ENCODE measurements at regions not wholly inside any gene's neighbourhood (a gene's known extent, or its start where the extent isn't known, plus 50 kb on each side); places are given as distances from the start of the nearest gene placed in this dataset.

- DNase-seq (ENCODE audit: low spot score): no peak
- Mint-ChIP-seq H3K36me3 (ENCODE audit: low read depth) (no peaks in the 10 kb centered on the region), H3K27me3 (ENCODE audit: insufficient read depth) (no peaks in the 10 kb centered on the region), H3K4me3 (no peak overlapping the region), H3K9me3 (no peaks in the 10 kb centered on the region), H3K4me1 (ENCODE audit: low read depth) (no peaks in the 10 kb centered on the region), H3K27ac (no peak overlapping the region)
- intact Hi-C loops (cut with micrococcal nuclease): no loop called here
These were observed 474.1 kb downstream of the MN1 start for GRCh38 chr22:27327497-27327896.

GRCh38 chr22:27327981-27328721 lies 473.4 kb downstream of the MN1 start:
- no peak for DNase-seq (ENCODE audit: low spot score)
- H3K9me3 Mint-ChIP-seq: no peaks in the 10 kb centered on the region
- no peak overlapping the region for H3K4me3 Mint-ChIP-seq
- no peak overlapping the region for H3K27ac Mint-ChIP-seq
- intact Hi-C loops (cut with micrococcal nuclease): no loop called here
- H3K4me1 Mint-ChIP-seq (ENCODE audit: low read depth): no peaks in the 10 kb centered on the region
- no peaks in the 10 kb centered on the region for H3K27me3 Mint-ChIP-seq (ENCODE audit: insufficient read depth)
- H3K36me3 Mint-ChIP-seq (ENCODE audit: low read depth): no peaks in the 10 kb centered on the region

GRCh38 chr22:27329131-27329850 lies 472.3 kb downstream of the MN1 start:
- Mint-ChIP-seq H3K4me1 (ENCODE audit: low read depth) (no peaks in the 10 kb centered on the region), H3K27ac (no peak overlapping the region), H3K9me3 (no peaks in the 10 kb centered on the region), H3K4me3 (no peak overlapping the region), H3K36me3 (ENCODE audit: low read depth) (no peaks in the 10 kb centered on the region), H3K27me3 (ENCODE audit: insufficient read depth) (no peaks in the 10 kb centered on the region)
- intact Hi-C loops (cut with micrococcal nuclease): no loop called here
- no peak for DNase-seq (ENCODE audit: low spot score)

- intact Hi-C loops (cut with micrococcal nuclease): no loop called here
- Mint-ChIP-seq H3K9me3 (no peaks in the 10 kb centered on the region), H3K4me3 (no peak overlapping the region), H3K27me3 (ENCODE audit: insufficient read depth) (no peaks in the 10 kb centered on the region), H3K27ac (no peak overlapping the region), H3K36me3 (ENCODE audit: low read depth) (no peaks in the 10 kb centered on the region), H3K4me1 (ENCODE audit: low read depth) (no peaks in the 10 kb centered on the region)
- DNase-seq (ENCODE audit: low spot score): no peak
These were observed 471.4 kb downstream of the MN1 start for GRCh38 chr22:27329966-27330645.

- H3K27me3 Mint-ChIP-seq (ENCODE audit: insufficient read depth): no peaks in the 10 kb centered on the region
- no peak overlapping the region for H3K4me3 Mint-ChIP-seq
- no peak overlapping the region for H3K27ac Mint-ChIP-seq
- no peaks in the 10 kb centered on the region for H3K4me1 Mint-ChIP-seq (ENCODE audit: low read depth)
- H3K9me3 Mint-ChIP-seq: no peaks in the 10 kb centered on the region
- intact Hi-C loops (cut with micrococcal nuclease): no loop called here
- DNase-seq (ENCODE audit: low spot score): no peak
- no peaks in the 10 kb centered on the region for H3K36me3 Mint-ChIP-seq (ENCODE audit: low read depth)
These were observed 469.9 kb downstream of the MN1 start for GRCh38 chr22:27331526-27332281.

- Mint-ChIP-seq H3K27me3 (ENCODE audit: insufficient read depth) (no peaks in the 10 kb centered on the region), H3K27ac (no peak overlapping the region)
- intact Hi-C loops (cut with micrococcal nuclease): no loop called here
These were observed 466.4 kb downstream of the MN1 start for GRCh38 chr22:27335102-27335660.

GRCh38 chr22:27336151-27337090 lies 465.1 kb downstream of the MN1 start:
- Mint-ChIP-seq H3K27me3 (ENCODE audit: insufficient read depth) (no peaks in the 10 kb centered on the region), H3K4me1 (ENCODE audit: low read depth) (no peaks in the 10 kb centered on the region), H3K27ac (no peak overlapping the region), H3K4me3 (no peak overlapping the region), H3K9me3 (no peaks in the 10 kb centered on the region), H3K36me3 (ENCODE audit: low read depth) (no peaks in the 10 kb centered on the region)
- intact Hi-C loops (cut with micrococcal nuclease): no loop called here
- DNase-seq (ENCODE audit: low spot score): no peak

More at GRCh38 chr22:27335102-27335660, 466.4 kb downstream of the MN1 start:
- H3K4me3 Mint-ChIP-seq: no peak overlapping the region
- no peaks in the 10 kb centered on the region for H3K36me3 Mint-ChIP-seq (ENCODE audit: low read depth)
- no peak for DNase-seq (ENCODE audit: low spot score)
- H3K4me1 Mint-ChIP-seq (ENCODE audit: low read depth): no peaks in the 10 kb centered on the region
- H3K9me3 Mint-ChIP-seq: no peaks in the 10 kb centered on the region

GRCh38 chr22:27337676-27338075 lies 463.9 kb downstream of the MN1 start:
- Mint-ChIP-seq H3K4me1 (ENCODE audit: low read depth) (no peaks in the 10 kb centered on the region), H3K9me3 (no peaks in the 10 kb centered on the region), H3K27ac (no peak overlapping the region), H3K27me3 (ENCODE audit: insufficient read depth) (no peaks in the 10 kb centered on the region), H3K36me3 (ENCODE audit: low read depth) (no peaks in the 10 kb centered on the region), H3K4me3 (no peak overlapping the region)
- intact Hi-C loops (cut with micrococcal nuclease): no loop called here
- no peak for DNase-seq (ENCODE audit: low spot score)

- H3K27ac Mint-ChIP-seq: no peak overlapping the region
- no peaks in the 10 kb centered on the region for H3K4me1 Mint-ChIP-seq (ENCODE audit: low read depth)
- intact Hi-C loops (cut with micrococcal nuclease): no loop called here
- no peaks in the 10 kb centered on the region for H3K27me3 Mint-ChIP-seq (ENCODE audit: insufficient read depth)
- H3K36me3 Mint-ChIP-seq (ENCODE audit: low read depth): no peaks in the 10 kb centered on the region
- no peak overlapping the region for H3K4me3 Mint-ChIP-seq
- DNase-seq (ENCODE audit: low spot score): no peak
- H3K9me3 Mint-ChIP-seq: no peaks in the 10 kb centered on the region
These were observed 461.5 kb downstream of the MN1 start for GRCh38 chr22:27340047-27340446.

GRCh38 chr22:27344546-27344945 lies 457.0 kb downstream of the MN1 start:
- no peaks in the 10 kb centered on the region for H3K4me1 Mint-ChIP-seq (ENCODE audit: low read depth)

GRCh38 chr22:27345691-27346090 lies 455.9 kb downstream of the MN1 start:
- intact Hi-C loops (cut with micrococcal nuclease): no loop called here
- Mint-ChIP-seq H3K27me3 (ENCODE audit: insufficient read depth) (no peaks in the 10 kb centered on the region), H3K9me3 (no peaks in the 10 kb centered on the region), H3K27ac (no peak overlapping the region), H3K4me1 (ENCODE audit: low read depth) (no peaks in the 10 kb centered on the region), H3K4me3 (no peak overlapping the region), H3K36me3 (ENCODE audit: low read depth) (no peaks in the 10 kb centered on the region)
- no peak for DNase-seq (ENCODE audit: low spot score)

More at GRCh38 chr22:27344546-27344945, 457.0 kb downstream of the MN1 start:
- Mint-ChIP-seq H3K27ac (no peak overlapping the region), H3K4me3 (no peak overlapping the region), H3K9me3 (no peaks in the 10 kb centered on the region), H3K27me3 (ENCODE audit: insufficient read depth) (no peaks in the 10 kb centered on the region), H3K36me3 (ENCODE audit: low read depth) (no peaks in the 10 kb centered on the region)
- DNase-seq (ENCODE audit: low spot score): no peak
- intact Hi-C loops (cut with micrococcal nuclease): no loop called here

GRCh38 chr22:27347951-27348350 lies 453.6 kb downstream of the MN1 start:
- Mint-ChIP-seq H3K4me3 (no peak overlapping the region), H3K4me1 (ENCODE audit: low read depth) (no peaks in the 10 kb centered on the region), H3K9me3 (peaks cover 5% of the 10 kb centered on the region), H3K27ac (no peak overlapping the region), H3K36me3 (ENCODE audit: low read depth) (no peaks in the 10 kb centered on the region), H3K27me3 (ENCODE audit: insufficient read depth) (no peaks in the 10 kb centered on the region)
- intact Hi-C loops (cut with micrococcal nuclease): no loop called here
- no peak for DNase-seq (ENCODE audit: low spot score)
